DND-41 (cell line): ENCODE measurements at regions not wholly inside any gene's neighbourhood (a gene's known extent, or its start where the extent isn't known, plus 50 kb on each side); places are given as distances from the start of the nearest gene placed in this dataset.
"Not testable (repeated sequence)": the region's sequence is repeated elsewhere in the genome, so short reads cannot be mapped to it uniquely, and the experiment has no call there.

Experiments used
- ATAC-seq: fragments of 200-7000 bp; cut with Tn5 transposase; 3 replicates; pipeline ENCODE4 v1.9.1; 2021; ENCODE audit warnings: low read depth; ENCODE audit not compliant: insufficient read depth
- DNase-seq: peaks from one replicate; pipeline ENCODE4 v3.0.0-alpha.2; 2020
- H2AFZ ChIP-seq: 2 replicates; pipeline ENCODE4 v1.6.0; 2012; ENCODE audit warnings: low read depth, low read length
- H3K27ac ChIP-seq: 2 replicates; pipeline ENCODE4 v1.5.1; 2012; ENCODE audit warnings: low read length, inconsistent platforms
- H3K27me3 ChIP-seq: fragments of 200-600 bp; sonication (generic); 2 replicates; pipeline ENCODE4 v1.6.0; 2012; ENCODE audit warnings: low read length, mild to moderate bottlenecking, inconsistent platforms; ENCODE audit not compliant: insufficient read depth, poor library complexity
- H3K36me3 ChIP-seq: 2 replicates; pipeline ENCODE4 v1.5.1; 2012; ENCODE audit warnings: low read length, inconsistent platforms; ENCODE audit not compliant: insufficient read depth
- H3K4me1 ChIP-seq: 2 replicates; pipeline ENCODE4 v1.5.1; 2012; ENCODE audit warnings: mild to moderate bottlenecking, low read length; ENCODE audit not compliant: insufficient read depth
- H3K4me2 ChIP-seq: 2 replicates; pipeline ENCODE4 v1.6.0; 2012; ENCODE audit warnings: mild to moderate bottlenecking, moderate library complexity, low read length, inconsistent platforms; ENCODE audit not compliant: insufficient read depth
- H3K4me3 ChIP-seq, 2 experiments: fragments of 200-600 bp in 1 of 2; shearing (Covaris generic) in 1 of 2; 2 replicates each; pipeline ENCODE4 v1.5.1; 2012 to 2016; ENCODE audit warnings: inconsistent platforms in 2 of 2, low read length in 2 of 2, mild to moderate bottlenecking in 2 of 2, low read depth in 1 of 2, moderate library complexity in 1 of 2
- H3K79me2 ChIP-seq: 2 replicates; pipeline ENCODE4 v1.6.0; 2012; ENCODE audit warnings: low read length, inconsistent platforms; ENCODE audit not compliant: insufficient read depth
- H3K9ac ChIP-seq: 2 replicates; pipeline ENCODE4 v1.6.0; 2012; ENCODE audit warnings: low read depth, mild to moderate bottlenecking, inconsistent platforms, low read length, moderate library complexity
- H3K9me3 ChIP-seq: 2 replicates; pipeline ENCODE4 v1.5.1; 2012; ENCODE audit warnings: low read length, moderate library complexity, mild to moderate bottlenecking, inconsistent platforms; ENCODE audit not compliant: insufficient read depth, severe bottlenecking
- H4K20me1 ChIP-seq: 2 replicates; pipeline ENCODE4 v1.6.0; 2012; ENCODE audit warnings: low read length; ENCODE audit not compliant: insufficient read depth
- EZH2 ChIP-seq: IDR thresholded peaks from 3 replicates; pipeline ENCODE4 v1.6.1; 2012; ENCODE audit warnings: borderline replicate concordance, low read depth, mild to moderate bottlenecking, moderate library complexity, low read length, inconsistent platforms; ENCODE audit not compliant: severe bottlenecking
- TF ChIP-seq, protein P1 (sequence below): IDR thresholded peaks from 2 replicates; pipeline ENCODE4 v1.5.1; 2012; ENCODE audit warnings: borderline replicate concordance, low read length, moderate library complexity, mild to moderate bottlenecking; ENCODE audit not compliant: poor library complexity, severe bottlenecking; ENCODE audit errors: extremely low read depth

DNA sequence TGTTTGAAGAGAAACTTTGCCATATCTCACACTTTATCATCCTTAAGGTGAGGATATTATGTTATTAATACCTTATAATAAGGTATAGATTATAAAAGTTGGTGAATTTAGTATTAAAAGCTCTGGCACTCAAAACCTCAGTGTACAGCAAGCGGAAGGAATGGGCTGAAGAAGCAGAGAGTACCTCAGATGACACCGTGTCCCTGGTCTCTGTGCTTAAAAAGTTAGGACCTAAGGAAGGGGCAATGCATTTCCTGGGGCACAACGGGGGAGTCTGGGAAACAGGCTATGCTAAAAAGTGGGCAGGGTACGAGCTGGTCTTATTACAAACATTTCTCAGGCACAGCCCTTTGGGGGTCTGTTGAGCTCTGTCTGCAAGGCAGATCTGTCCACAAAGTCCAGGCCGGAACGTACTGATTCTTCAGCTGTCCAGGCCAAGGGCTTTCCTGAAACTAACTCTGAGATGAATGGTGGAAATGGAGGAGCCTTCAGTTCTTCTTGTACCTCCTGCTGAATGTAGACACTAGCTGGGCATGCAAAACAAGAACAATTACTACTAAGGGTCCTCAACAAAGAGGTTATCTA lies 202.7 kb downstream of the POM121L12 start:
- TF ChIP-seq, protein P1, sequence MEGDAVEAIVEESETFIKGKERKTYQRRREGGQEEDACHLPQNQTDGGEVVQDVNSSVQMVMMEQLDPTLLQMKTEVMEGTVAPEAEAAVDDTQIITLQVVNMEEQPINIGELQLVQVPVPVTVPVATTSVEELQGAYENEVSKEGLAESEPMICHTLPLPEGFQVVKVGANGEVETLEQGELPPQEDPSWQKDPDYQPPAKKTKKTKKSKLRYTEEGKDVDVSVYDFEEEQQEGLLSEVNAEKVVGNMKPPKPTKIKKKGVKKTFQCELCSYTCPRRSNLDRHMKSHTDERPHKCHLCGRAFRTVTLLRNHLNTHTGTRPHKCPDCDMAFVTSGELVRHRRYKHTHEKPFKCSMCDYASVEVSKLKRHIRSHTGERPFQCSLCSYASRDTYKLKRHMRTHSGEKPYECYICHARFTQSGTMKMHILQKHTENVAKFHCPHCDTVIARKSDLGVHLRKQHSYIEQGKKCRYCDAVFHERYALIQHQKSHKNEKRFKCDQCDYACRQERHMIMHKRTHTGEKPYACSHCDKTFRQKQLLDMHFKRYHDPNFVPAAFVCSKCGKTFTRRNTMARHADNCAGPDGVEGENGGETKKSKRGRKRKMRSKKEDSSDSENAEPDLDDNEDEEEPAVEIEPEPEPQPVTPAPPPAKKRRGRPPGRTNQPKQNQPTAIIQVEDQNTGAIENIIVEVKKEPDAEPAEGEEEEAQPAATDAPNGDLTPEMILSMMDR = no peak
- no peak for TF ChIP-seq EZH2
- no peak overlapping the region for H2AFZ ChIP-seq
- H3K79me2 ChIP-seq = no peaks in the 10 kb centered on the region
- H3K4me3 ChIP-seq = no peak overlapping the region
- ATAC-seq (no peak), DNase-seq (no peak)
- H3K36me3 ChIP-seq = no peaks in the 10 kb centered on the region
- no peaks in the 10 kb centered on the region for H3K9me3 ChIP-seq
- H3K27me3 ChIP-seq = no peaks in the 10 kb centered on the region
- no peak overlapping the region for H3K9ac ChIP-seq
- H3K4me1 ChIP-seq = no peaks in the 10 kb centered on the region
- no peak overlapping the region for H3K27ac ChIP-seq
- H3K4me2 ChIP-seq = no peak overlapping the region
- H4K20me1 ChIP-seq = no peaks in the 10 kb centered on the region

- not testable (repeated sequence) for H3K79me2 ChIP-seq, H3K36me3 ChIP-seq, H3K27me3 ChIP-seq, DNase-seq, H2AFZ ChIP-seq, H3K4me2 ChIP-seq, H3K4me1 ChIP-seq, H3K4me3 ChIP-seq, H4K20me1 ChIP-seq, H3K27ac ChIP-seq, H3K9me3 ChIP-seq, ATAC-seq, H3K9ac ChIP-seq
Measured at GRCh38 chr7:53239151-53239550, 203.7 kb downstream of the POM121L12 start.

DNA sequence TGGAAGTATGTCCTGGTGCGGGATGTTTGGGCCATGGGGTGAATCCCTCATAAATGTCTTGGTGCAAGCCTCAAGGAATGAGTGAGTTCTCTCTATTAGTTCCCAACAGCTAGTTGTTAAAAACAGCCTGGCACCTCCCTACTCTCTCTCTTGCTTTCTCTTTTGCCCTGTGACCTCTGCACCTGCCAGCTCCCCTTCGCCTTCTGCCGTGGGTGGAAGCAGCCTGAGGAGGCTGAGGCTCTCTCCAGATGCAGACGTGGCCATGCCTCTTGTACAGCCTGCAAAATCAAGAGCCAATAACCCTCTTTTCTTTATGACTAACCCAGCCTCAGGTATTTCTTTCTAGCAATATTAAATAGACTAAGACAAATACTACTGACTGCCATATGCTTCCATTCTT lies 210.3 kb downstream of the POM121L12 start:
- DNase-seq = no peak
- H3K4me2 ChIP-seq = no peak overlapping the region

DNA sequence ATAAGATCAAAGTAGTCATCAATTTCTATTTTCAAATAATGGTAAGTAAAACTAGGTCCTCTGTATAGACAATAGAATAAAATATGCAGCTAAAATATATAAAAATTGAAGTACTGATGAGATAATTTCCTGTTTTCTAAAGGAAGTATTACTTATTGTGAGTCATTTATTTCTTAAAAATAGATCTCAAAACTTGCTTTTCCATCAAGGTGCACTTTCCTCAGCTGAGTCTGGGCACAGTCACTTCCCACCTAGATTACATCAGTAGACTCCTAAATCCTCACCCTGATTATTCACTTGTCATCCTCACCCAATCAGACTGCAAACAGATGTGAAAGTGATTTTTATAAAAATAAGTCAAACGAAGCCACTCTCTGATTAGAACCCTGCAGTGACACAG lies 211.5 kb downstream of the POM121L12 start:
- Histone ChIP-seq H3K9me3 (no peaks in the 10 kb centered on the region), H2AFZ (no peak overlapping the region), H3K27ac (no peak overlapping the region), H3K4me2 (no peak overlapping the region), H3K36me3 (no peaks in the 10 kb centered on the region), H3K4me3 (no peak overlapping the region), H3K27me3 (no peaks in the 10 kb centered on the region), H3K79me2 (no peaks in the 10 kb centered on the region), H4K20me1 (no peaks in the 10 kb centered on the region), H3K4me1 (no peaks in the 10 kb centered on the region), H3K9ac (no peak overlapping the region)
- ATAC-seq = no peak
- no peak for DNase-seq
- TF ChIP-seq EZH2 = no peak
- TF ChIP-seq, protein P1 = no peak

More for the DNA sequence above, 210.3 kb downstream of the POM121L12 start:
- TF ChIP-seq, protein P1 = no peak
- no peak for TF ChIP-seq EZH2
- ATAC-seq = no peak
- H4K20me1 ChIP-seq = no peaks in the 10 kb centered on the region
- H3K4me1 ChIP-seq = no peaks in the 10 kb centered on the region
- no peak overlapping the region for H2AFZ ChIP-seq
- no peak overlapping the region for H3K27ac ChIP-seq
- H3K27me3 ChIP-seq = no peaks in the 10 kb centered on the region
- no peak overlapping the region for H3K9ac ChIP-seq
- no peaks in the 10 kb centered on the region for H3K79me2 ChIP-seq
- H3K4me3 ChIP-seq = no peak overlapping the region
- H3K9me3 ChIP-seq = no peaks in the 10 kb centered on the region
- no peaks in the 10 kb centered on the region for H3K36me3 ChIP-seq
